ENCODE measurements at regions not wholly inside any gene's neighbourhood (a gene's known extent, or its start where the extent isn't known, plus 50 kb on each side); places are given as distances from the start of the nearest gene placed in this dataset.

- no peak for DNase-seq
Observed at GRCh38 chr18:54532962-54533361, 58.1 kb upstream of the DYNAP start.

Data from hindlimb muscle (tissue), 1 donor.